ENCODE measurements at regions not wholly inside any gene's neighbourhood (a gene's known extent, or its start where the extent isn't known, plus 50 kb on each side); places are given as distances from the start of the nearest gene placed in this dataset.

- TF ChIP-seq FOXM1 (IDR thresholded peaks at IDR 0.05; ENCODE audit: borderline replicate concordance, low read depth) (no peak), ZBTB7A (IDR thresholded peaks at IDR 0.05; ENCODE audit: low read depth) (no peak), NFIC (IDR thresholded peaks at IDR 0.05) (no peak), CREB1 (IDR thresholded peaks at IDR 0.05; ENCODE audit: low read depth) (no peak), RAD21 (IDR thresholded peaks at IDR 0.05; ENCODE audit: low read depth) (no peak), REST (IDR thresholded peaks at IDR 0.05; ENCODE audit: low read depth) (no peak), CEBPB (IDR thresholded peaks at IDR 0.05) (no peak), TCF12 (IDR thresholded peaks at IDR 0.05; ENCODE audit: low read depth) (no peak), EGR1 (IDR thresholded peaks at IDR 0.05) (no peak), TEAD4 (IDR thresholded peaks at IDR 0.05) (no peak), TAF1 (IDR thresholded peaks at IDR 0.05; ENCODE audit: low read depth) (no peak), EP300 (IDR thresholded peaks at IDR 0.05; ENCODE audit: borderline replicate concordance) (no peak), USF1 (IDR thresholded peaks at IDR 0.05) (no peak), YY1 (IDR thresholded peaks at IDR 0.05; ENCODE audit: low read depth) (no peak), MAX (IDR thresholded peaks at IDR 0.05) (no peak)
These were observed 179.2 kb downstream of the ACKR3 start for GRCh38 chr2:236748801-236749200.

GRCh38 chr2:236749346-236749745 is 179.7 kb downstream of the ACKR3 start:
- TF ChIP-seq NFIC (IDR thresholded peaks at IDR 0.05) (no peak), FOXM1 (IDR thresholded peaks at IDR 0.05; ENCODE audit: borderline replicate concordance, low read depth) (no peak), RAD21 (IDR thresholded peaks at IDR 0.05; ENCODE audit: low read depth) (no peak), TAF1 (IDR thresholded peaks at IDR 0.05; ENCODE audit: low read depth) (no peak), CEBPB (IDR thresholded peaks at IDR 0.05) (no peak), MAX (IDR thresholded peaks at IDR 0.05) (no peak), TCF12 (IDR thresholded peaks at IDR 0.05; ENCODE audit: low read depth) (no peak), YY1 (IDR thresholded peaks at IDR 0.05; ENCODE audit: low read depth) (no peak), REST (IDR thresholded peaks at IDR 0.05; ENCODE audit: low read depth) (no peak), ZBTB7A (IDR thresholded peaks at IDR 0.05; ENCODE audit: low read depth) (no peak), USF1 (IDR thresholded peaks at IDR 0.05) (no peak), EP300 (IDR thresholded peaks at IDR 0.05; ENCODE audit: borderline replicate concordance) (no peak), TEAD4 (IDR thresholded peaks at IDR 0.05) (no peak), CREB1 (IDR thresholded peaks at IDR 0.05; ENCODE audit: low read depth) (no peak), EGR1 (IDR thresholded peaks at IDR 0.05) (no peak)

GRCh38 chr2:236752096-236752495 is 182.5 kb downstream of the ACKR3 start:
- no peak for TF ChIP-seq TEAD4 (IDR thresholded peaks at IDR 0.05)

- TF ChIP-seq RAD21 (IDR thresholded peaks at IDR 0.05; ENCODE audit: low read depth) = no peak
- no peak for TF ChIP-seq TAF1 (IDR thresholded peaks at IDR 0.05; ENCODE audit: low read depth)
- no peak for TF ChIP-seq REST (IDR thresholded peaks at IDR 0.05; ENCODE audit: low read depth)
- no peak for TF ChIP-seq TEAD4 (IDR thresholded peaks at IDR 0.05)
- TF ChIP-seq USF1 (IDR thresholded peaks at IDR 0.05) = no peak
- no peak for TF ChIP-seq ZBTB7A (IDR thresholded peaks at IDR 0.05; ENCODE audit: low read depth)
- TF ChIP-seq NFIC (IDR thresholded peaks at IDR 0.05) = no peak
- no peak for TF ChIP-seq MAX (IDR thresholded peaks at IDR 0.05)
- no peak for TF ChIP-seq CREB1 (IDR thresholded peaks at IDR 0.05; ENCODE audit: low read depth)
- TF ChIP-seq TCF12 (IDR thresholded peaks at IDR 0.05; ENCODE audit: low read depth) = no peak
- no peak for TF ChIP-seq EGR1 (IDR thresholded peaks at IDR 0.05)
- no peak for TF ChIP-seq YY1 (IDR thresholded peaks at IDR 0.05; ENCODE audit: low read depth)
- TF ChIP-seq EP300 (IDR thresholded peaks at IDR 0.05; ENCODE audit: borderline replicate concordance) = no peak
- TF ChIP-seq FOXM1 (IDR thresholded peaks at IDR 0.05; ENCODE audit: borderline replicate concordance, low read depth) = no peak
- no peak for TF ChIP-seq CEBPB (IDR thresholded peaks at IDR 0.05)
These were observed 184.1 kb downstream of the ACKR3 start for GRCh38 chr2:236753606-236754270.

All from Ishikawa (cell line).